HG03442 (cell line): ENCODE measurements at regions not wholly inside any gene's neighbourhood (a gene's known extent, or its start where the extent isn't known, plus 50 kb on each side); places are given as distances from the start of the nearest gene placed in this dataset.

Source experiments
- ATAC-seq: cut with Tn5 transposase; IDR thresholded peaks from one replicate; pipeline ENCODE4 v1.9.1; 2021; ENCODE audit warnings: mild to moderate bottlenecking, moderate library complexity; ENCODE audit not compliant: unreplicated experiment

- ATAC-seq, result no peak
These were observed 523.4 kb upstream of the TBX3 start for GRCh38 chr12:115207216-115207915.

GRCh38 chr12:115206801-115207200 lies 522.8 kb upstream of the TBX3 start:
- no peak for ATAC-seq

GRCh38 chr12:115205755-115206308 lies 521.9 kb upstream of the TBX3 start:
- no peak for ATAC-seq

- ATAC-seq, result no peak
These were observed 521.2 kb upstream of the TBX3 start for GRCh38 chr12:115204957-115205754.

- ATAC-seq, result no peak
These were observed 519.7 kb upstream of the TBX3 start for GRCh38 chr12:115203701-115204100.

- no peak for ATAC-seq
These were observed 518.0 kb upstream of the TBX3 start for GRCh38 chr12:115201966-115202365.

GRCh38 chr12:115199831-115200230 lies 515.9 kb upstream of the TBX3 start:
- no peak for ATAC-seq

- ATAC-seq, result no peak
These were observed 510.9 kb upstream of the TBX3 start for GRCh38 chr12:115194857-115195256.

GRCh38 chr12:115194448-115194847 lies 510.5 kb upstream of the TBX3 start:
- no peak for ATAC-seq

GRCh38 chr12:115191342-115191741 lies 507.4 kb upstream of the TBX3 start:
- no peak for ATAC-seq

- ATAC-seq, result no peak
These were observed 506.2 kb upstream of the TBX3 start for GRCh38 chr12:115190010-115190770.

GRCh38 chr12:115185506-115185905 lies 501.5 kb upstream of the TBX3 start:
- ATAC-seq, result no peak

- no peak for ATAC-seq
These were observed 499.8 kb upstream of the TBX3 start for GRCh38 chr12:115183752-115184151.

- no peak for ATAC-seq
These were observed 493.9 kb upstream of the TBX3 start for GRCh38 chr12:115177899-115178298.

GRCh38 chr12:115176741-115177400 lies 492.9 kb upstream of the TBX3 start:
- ATAC-seq, result no peak

GRCh38 chr12:115174920-115175319 lies 490.9 kb upstream of the TBX3 start:
- no peak for ATAC-seq

- no peak for ATAC-seq
These were observed 488.5 kb upstream of the TBX3 start for GRCh38 chr12:115172521-115172920.

- ATAC-seq, result no peak
These were observed 486.0 kb upstream of the TBX3 start for GRCh38 chr12:115169981-115170380.

GRCh38 chr12:115166698-115167315 lies 482.8 kb upstream of the TBX3 start:
- no peak for ATAC-seq

GRCh38 chr12:115163710-115164109 lies 479.7 kb upstream of the TBX3 start:
- ATAC-seq, result no peak
